Right ventricle myocardium inferior (tissue), 1 donor: ENCODE measurements at regions not wholly inside any gene's neighbourhood (a gene's known extent, or its start where the extent isn't known, plus 50 kb on each side); places are given as distances from the start of the nearest gene placed in this dataset.

Experiments used
- ATAC-seq: fragments of 200-7000 bp; cut with Tn5 transposase; one replicate; pipeline ENCODE4 v1.9.1; 2020; ENCODE audit warnings: mild to moderate bottlenecking, moderate library complexity
- DNase-seq: peaks from one replicate; pipeline ENCODE4 v3.0.0; 2021; ENCODE audit errors: missing footprints
- intact Hi-C: fragments of 100-400 bp; cut with DNase I; formaldehyde crosslinking; loops from one replicate; pipeline ENCODE4 v1.11.0; 2022
- donor health status: DM: no; HTN: yes; CAD: no; lungs with severe emphysema.

DNA sequence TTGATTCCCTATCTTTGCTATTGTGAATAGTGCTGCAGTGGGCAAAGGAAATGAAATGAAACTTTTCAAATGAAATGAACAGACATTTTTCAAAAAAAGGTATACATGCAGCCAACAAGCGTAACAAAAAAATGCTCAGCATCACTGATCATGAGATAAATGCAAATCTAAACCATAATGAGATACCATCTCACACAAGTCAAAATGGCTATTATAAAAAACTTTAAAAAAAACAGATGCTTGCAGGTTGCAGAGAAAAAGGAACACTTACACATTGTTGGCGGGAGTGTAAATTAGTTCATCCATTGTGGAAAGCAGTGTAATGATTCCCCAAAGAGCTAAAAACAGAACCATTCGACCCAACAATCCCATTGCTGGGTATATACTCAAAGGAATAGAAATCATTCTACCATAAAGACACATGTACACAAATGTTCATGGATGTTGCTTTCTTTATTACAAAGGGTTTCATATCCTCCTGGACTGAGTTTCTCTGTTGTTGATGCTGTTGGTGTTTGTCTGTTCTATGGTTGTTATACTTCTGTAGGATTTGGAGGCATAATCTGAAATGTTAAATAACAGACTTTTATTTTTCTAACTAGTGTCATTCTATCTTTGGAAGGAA, 99.3 kb upstream of the SOX9 start:
- intact Hi-C loops = no loop called here
- no peak for DNase-seq
- no peak for ATAC-seq

DNA sequence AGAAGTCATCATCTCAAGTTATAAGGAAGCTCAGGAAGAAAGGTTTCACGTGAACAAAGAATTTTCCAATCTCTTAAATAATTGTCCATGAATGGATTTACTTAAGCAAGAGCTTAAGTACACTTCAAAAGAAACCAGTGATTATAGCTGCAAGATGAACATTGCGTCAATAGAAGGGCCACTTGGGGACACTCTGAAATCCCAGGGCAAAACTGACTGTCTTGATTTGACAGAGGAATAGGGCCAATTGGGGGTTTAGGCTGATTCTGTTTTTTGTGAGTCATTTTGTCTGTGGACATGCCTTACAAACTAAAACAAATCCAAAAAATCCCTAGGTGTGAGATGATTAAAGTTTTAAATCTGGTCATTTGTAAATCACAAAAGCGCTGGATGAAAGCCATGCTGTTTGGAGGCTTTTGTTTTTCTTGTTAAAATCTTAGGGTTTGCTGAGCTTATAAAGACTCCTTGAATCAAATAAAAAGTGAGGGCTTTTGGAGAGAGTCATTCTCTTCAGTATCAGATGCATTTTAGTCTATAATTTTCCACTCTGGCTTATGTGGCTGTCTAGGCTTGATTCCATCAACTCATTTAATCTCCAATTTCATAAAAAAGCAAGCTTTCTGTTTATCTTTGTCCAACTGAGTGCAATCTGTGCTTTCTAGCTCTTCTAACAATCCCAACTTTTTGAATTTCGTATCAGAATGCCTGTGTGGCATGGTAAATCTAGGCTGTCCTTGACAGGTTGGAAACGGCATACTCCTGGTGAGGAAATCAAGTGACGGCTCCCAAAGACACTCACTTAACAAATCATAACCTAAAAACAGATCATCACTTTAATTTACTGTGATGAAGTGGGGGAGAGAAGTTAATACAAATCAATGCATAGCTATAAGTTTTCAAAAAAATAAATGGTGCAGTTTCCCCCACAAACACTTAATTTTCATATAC, 98.2 kb upstream of the SOX9 start:
- DNase-seq (no peak), ATAC-seq (no peak)
- intact Hi-C loops = no loop called here

DNA sequence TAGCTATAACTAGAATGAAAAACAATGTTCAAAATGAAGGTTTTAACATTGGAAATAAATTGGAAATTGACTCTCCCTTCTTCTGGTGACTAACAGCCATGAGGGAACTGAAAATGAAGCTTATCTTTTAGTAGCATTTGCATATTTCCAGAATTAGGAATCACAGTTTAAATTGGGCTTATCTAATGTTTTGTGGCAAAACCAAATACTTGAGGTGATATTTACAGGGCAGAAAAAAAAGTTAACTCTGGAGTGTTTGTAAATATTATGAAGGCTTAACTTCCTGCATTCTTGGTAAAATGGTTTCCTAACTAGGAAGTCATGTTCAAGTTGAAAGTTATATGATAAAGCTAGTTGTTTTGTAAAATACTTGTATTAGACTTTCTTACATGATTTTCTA, 96.4 kb upstream of the SOX9 start:
- intact Hi-C loops = no loop called here
- DNase-seq = no peak
- no peak for ATAC-seq

DNA sequence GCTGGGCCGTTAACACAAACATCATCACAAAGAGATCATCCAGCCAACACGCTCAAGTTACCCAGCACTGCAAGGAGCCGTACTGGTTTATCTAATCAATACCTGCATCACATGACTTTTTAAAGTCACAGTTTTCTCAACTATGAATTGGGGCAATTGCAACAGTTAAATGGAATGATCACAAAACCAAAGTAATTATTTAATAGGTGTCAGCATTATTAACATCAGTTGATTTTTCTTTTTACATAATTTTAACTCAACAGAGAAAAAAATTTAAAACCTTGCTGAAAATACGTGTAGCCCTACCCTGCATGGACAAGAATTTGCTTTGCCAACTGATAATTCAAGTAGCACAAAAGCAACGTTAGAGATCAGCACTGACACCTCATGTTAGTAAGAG, 95.7 kb upstream of the SOX9 start:
- DNase-seq (no peak), ATAC-seq (no peak)
- intact Hi-C loops = no loop called here

DNA sequence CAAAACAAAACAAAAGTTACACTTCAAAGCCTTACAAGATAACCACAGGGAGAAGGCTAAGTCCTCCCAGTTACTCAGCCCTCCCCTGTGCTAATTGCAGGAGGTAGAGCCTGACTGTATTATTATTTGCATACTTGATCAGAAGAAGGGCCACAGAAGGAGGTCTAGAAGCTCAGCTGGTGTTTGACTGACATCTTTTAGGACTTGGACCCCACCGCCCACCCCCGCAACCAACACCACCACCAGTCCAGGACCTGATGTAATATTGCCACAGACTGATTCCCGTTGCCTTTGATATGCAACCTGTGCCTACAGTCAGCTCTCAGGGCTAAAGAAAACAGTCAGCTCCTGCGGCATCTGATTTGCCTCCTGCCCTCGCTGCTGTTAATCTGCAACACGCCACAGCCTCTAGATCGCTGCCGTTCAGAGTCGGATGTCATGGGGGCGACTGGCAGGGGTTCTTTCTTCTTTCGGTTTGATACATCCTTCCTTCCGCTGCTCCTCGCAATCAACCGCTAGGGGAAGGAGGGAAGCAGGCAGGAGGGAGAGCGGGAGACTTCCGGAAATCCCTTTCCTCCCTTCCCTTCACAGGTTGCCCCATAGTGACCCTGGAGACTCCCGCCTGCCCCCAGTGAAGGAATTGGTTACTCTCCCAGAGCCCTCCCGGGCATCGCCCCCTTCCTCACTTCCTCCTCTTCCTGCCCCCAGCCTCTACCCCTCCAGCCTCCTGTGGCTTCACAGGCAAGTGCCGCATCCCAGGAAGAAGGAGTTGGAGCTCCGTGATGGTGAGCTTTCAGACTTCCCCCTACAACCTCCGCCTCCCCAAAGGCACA, 90.5 kb upstream of the SOX9 start:
- intact Hi-C loops = loop anchor here (10.0 kb wide), 1 partner anchor 55 kb away; no protein-coding TSS in a partner anchor
- DNase-seq (peak; percentile 51), ATAC-seq (peak; percentile 69)

DNA sequence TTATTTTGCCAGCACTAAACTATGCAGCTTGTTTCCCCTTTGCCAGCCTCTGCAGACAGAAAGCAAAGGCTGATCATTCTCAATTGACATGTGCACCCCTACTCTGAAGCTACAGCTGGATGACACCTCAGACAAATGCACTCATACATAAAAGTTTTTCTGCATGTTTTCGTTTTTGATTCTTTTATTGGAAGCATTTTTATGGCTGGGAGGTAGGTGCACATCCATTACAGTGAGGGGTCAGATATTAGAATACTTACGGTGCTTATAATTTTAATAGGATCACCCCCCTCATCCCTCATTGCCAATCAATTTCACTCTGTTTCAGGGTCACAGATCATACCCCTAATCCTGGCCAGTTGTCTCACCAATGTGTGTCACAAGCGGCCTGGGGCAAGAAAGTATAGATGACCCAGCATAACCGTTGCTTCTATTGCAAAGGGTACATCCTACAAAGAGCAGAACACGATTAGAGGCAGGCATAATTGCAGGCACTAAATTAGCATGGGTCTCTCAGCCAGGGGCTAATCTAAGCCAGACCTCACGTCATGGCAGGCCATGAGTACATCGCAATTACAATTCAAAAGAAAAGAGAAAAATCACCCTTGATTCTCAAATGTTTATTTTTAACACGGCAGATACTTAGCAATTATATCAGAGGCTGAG, 89.5 kb upstream of the SOX9 start:
- intact Hi-C loops = loop anchor here (10.0 kb wide), 1 partner anchor 57 kb away; no protein-coding TSS in a partner anchor
- ATAC-seq (no peak), DNase-seq (no peak)

DNA sequence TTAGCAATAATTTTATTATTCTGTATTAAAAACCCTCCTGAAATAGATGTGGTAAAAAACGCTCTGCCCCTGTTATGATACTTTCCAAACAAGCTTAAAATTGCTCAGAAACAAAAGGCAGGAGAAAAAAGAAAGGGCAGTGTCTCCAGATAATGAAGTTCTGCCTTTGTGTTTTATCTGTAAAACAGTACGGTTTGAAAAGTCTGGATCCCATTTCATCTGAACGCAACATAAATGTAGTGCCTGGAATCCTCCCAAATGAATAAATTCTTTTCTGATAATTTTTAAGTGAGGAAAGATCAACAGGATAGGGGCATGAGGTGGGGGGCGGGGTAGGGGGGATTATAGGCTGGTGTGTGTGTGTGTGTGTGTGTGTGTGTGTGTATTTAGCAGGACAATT, 87.5 kb upstream of the SOX9 start:
- DNase-seq (no peak), ATAC-seq (no peak)
- intact Hi-C loops = loop anchor here (10.0 kb wide), 1 partner anchor 59 kb away; no protein-coding TSS in a partner anchor

DNA sequence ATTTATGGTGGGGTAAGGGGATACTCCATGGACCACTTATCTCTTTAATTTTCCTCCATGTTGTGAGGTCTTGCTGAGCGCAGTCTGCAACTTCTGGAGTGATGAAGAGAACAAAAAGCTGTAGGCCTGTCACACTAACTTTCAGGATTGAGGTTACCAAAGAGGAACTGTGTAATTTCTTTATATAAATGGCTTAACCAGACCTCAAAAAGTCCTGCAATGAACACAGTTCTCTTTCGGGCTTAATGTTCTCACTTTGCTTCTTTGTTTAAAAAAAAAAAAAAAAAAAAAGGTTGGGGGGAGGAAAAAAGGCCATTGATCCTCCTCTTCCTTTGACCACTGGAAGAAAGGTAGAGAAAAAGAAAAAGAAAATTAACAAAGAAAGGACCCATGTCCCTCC, 86.8 kb upstream of the SOX9 start:
- intact Hi-C loops = loop anchor here (10.0 kb wide), 1 partner anchor 59 kb away; no protein-coding TSS in a partner anchor
- DNase-seq (no peak), ATAC-seq (no peak)

DNA sequence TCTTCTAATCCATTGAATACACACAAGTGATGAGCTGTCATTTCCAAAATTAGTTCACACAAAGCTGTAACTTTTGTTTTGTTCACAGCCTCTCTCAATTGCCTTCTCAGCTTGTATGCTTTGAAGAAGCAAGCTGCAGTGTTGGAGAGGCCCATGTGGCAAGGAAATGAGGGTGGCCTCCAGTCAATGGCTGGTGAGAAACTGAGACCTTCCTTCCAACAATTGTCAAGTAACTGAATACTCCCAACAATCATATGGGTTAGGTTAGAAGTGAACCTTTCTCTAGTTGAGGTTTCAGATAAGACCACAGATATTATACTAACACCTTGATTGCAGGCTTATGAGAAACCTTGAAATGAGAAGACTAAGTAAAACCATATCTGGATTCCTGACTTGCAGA, 82.4 kb upstream of the SOX9 start:
- no peak for DNase-seq
- intact Hi-C loops = loop anchor here (10.0 kb wide), 1 partner anchor 64 kb away; no protein-coding TSS in a partner anchor

DNA sequence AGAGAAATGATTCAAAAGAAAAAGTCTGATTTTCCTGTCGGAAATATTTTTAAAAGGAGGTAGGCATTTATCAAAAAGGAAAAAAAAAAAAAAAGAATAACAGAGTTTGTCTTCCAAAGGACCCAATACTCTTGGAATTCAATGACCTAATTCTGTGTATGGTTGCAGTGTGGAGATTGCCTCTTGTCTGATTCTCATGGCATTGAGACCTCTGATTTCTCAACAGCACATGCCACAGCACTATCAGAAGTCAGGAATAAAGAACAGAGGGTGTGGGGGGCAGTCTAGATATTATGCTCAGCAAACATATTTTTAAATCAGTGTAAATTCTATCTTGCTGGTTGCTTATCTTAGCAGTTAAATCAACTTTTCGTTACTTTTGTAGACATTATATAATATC, 81.3 kb upstream of the SOX9 start:
- DNase-seq = no peak
- no peak for ATAC-seq
- intact Hi-C loops = loop anchor here (10.0 kb wide), 1 partner anchor 65 kb away; no protein-coding TSS in a partner anchor

More for the DNA sequence above, 82.4 kb upstream of the SOX9 start:
- no peak for ATAC-seq

DNA sequence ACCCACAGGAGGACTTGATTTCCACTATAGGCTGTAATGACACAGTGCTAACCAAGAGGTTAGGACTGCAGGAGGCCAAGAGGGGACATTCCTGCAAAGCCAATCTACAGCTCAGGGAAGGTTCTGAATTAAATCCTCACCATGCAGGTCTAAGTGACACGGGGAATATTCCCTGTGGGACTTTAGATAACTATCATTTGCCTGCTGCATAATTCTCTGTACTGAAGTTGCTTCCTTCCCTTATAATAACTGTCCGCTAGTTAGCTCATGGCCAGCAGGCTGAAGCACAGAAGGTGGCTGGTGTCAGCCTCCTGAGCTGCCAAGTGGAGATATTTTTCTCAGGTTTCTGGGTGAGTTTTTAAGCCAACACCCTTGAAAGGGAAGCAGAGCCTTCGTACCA, 74.6 kb upstream of the SOX9 start:
- DNase-seq (no peak), ATAC-seq (no peak)
- intact Hi-C loops = loop anchor here (10.0 kb wide), 1 partner anchor 1131 kb away; no protein-coding TSS in a partner anchor

DNA sequence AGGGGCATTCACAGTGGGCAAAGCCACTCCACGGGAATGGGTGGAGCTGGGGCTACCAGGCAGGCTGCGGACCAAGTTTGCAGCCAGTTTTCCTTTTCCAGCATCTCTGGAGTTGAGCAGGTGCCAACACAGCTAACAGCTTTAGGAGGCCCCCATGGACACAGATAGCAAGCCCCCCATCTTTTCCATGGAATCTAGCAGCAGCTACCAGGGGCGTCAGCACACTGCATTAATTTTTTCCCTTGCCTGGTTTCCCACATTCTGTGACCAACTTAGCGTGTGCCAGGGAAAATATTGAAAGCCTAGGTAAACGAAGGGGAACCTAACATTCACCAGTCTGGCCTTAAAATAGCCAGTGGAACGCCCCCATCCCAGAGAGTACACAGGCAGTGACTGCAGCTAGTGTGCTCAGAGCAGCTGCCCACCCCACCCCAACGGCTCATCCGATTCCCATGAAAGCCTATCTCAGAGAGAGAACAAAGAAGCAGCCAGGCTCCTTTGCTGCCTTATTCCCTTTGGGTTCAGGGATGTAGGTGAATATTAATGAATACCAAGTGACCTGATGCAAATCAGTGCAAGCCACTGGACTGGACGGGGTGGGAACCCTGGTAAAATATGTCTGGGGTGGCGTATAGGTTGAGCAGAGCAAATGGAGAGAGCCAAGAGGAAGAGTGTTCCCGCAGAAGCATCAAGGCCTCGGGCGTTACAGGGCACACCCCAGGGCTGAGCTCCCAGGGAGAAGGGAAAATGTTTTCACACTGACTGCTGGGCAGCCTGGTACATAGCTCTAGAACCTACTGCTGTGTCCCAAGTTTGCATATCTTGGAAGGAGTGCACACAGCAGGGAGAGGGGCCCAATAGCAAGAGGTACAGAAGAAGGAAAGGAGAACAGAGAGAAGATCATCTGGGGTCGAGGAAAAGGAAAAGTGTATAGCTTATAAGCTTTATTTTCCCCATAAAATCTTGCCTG, 73.9 kb upstream of the SOX9 start:
- DNase-seq (no peak), ATAC-seq (no peak)
- intact Hi-C loops = loop anchor here (10.0 kb wide), 1 partner anchor 1132 kb away; no protein-coding TSS in a partner anchor

DNA sequence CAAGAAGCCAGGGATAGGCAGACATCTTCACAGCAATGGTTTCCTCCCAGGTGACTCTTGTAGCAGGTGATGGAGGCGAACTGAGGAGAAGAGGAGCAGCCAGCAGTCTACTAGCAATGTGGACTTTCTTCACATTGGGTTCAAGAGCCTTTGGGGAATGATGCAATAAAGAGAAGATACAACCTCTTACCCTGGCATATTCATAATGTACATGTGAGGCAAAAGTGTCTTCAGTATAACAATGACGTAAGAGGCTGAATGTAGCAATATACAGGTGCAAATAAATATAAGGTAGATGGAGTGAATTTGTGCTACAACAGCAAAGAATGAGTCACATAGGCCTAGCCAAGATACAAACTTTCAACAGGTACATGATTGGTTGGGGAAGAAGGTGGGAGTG, 70.9 kb upstream of the SOX9 start:
- ATAC-seq = no peak
- intact Hi-C loops = loop anchor here (10.0 kb wide), 1 partner anchor 1135 kb away; no protein-coding TSS in a partner anchor
- DNase-seq = no peak

DNA sequence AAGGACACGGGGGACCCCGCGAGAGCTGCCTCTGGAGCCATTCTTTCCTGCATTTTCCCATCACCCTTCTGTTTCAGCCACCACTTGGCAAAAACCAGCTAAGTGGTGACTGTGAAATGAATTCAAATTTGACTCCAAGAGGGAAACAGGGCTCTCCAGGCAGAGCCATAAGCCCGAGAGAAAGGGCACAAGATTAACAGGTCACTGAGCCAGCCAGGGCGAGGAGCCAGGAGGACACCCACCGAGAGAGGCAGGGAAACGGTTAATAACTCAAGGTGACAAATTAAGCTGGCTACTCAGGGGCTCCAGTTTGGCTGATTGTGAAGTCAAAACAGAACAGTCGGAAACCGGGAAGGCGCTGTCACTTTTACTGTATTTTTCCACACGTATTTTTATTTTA, 67.8 kb upstream of the SOX9 start:
- no peak for ATAC-seq
- no peak for DNase-seq
- intact Hi-C loops = no loop called here

DNA sequence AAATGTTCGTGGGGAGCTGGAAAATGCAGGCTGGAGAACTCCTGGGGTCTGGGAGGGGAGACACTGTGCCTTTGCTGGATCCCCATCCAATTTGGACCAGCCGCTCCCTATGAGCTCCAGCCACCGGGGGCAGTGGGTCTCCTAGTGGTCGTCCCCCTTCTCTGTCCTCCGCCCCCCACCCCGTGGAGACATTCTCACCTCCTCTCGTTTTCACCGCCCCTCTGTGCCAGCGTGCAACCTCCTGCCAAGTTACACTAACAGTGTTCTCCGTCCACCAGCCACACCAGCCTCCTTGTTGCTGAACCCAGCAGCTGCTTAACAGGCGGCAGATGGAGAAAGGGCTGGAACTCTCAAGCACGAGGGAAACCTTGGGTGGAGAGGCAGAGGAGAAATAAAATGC, 67.4 kb upstream of the SOX9 start:
- DNase-seq (no peak), ATAC-seq (no peak)
- intact Hi-C loops = no loop called here

DNA sequence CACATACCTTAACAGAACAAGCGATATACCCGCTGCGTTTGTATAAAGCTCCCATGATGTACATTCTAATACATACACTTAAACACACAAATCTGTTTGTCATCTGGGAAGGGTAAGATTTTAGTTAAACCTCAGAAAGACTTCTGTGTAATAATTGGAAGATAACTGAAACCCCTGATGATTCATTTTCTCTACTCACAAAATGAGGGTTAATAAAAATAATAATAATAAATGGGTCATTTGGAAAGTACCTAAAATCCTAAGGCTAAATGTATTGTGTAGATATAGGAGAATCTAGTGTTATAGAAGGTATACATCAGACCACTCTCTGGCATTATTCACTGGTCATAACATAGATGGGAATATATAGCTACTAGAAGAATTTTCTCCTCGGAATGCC, 64.7 kb upstream of the SOX9 start:
- no peak for ATAC-seq
- intact Hi-C loops = no loop called here

DNA sequence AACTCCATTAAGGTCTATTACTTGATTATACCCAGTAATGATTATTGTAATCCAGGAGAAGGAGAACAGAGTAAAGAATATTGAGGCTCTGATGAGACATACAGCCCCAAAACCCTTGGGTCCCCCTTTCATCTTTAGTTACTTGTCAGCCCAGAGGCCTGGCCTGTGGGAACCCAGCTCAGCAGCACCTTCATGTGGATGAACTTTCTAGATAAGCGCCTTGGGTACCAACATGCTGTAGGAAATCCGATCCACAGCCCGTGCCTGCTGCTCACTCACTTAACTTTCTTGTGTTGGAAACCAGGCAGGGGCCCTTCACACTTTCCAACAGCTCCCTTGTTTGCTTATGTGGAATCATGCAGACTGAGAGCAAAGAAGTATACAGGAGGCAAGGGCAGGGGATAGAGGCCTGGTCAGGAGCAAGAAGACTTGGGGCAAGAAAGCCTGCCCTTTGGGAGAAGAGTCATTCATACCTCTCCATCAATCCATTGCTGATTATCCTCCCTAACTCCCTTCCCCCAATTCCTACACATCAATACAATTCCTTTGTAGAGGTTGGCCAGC, 64.0 kb upstream of the SOX9 start:
- ATAC-seq (no peak), DNase-seq (no peak)
- intact Hi-C loops = no loop called here

More for the DNA sequence above, 64.7 kb upstream of the SOX9 start:
- no peak for DNase-seq
